ENCODE measurements at regions not wholly inside any gene's neighbourhood (a gene's known extent, or its start where the extent isn't known, plus 50 kb on each side); places are given as distances from the start of the nearest gene placed in this dataset.
"Not testable (repeated sequence)": the region's sequence is repeated elsewhere in the genome, so short reads cannot be mapped to it uniquely, and the experiment has no call there.

DNA sequence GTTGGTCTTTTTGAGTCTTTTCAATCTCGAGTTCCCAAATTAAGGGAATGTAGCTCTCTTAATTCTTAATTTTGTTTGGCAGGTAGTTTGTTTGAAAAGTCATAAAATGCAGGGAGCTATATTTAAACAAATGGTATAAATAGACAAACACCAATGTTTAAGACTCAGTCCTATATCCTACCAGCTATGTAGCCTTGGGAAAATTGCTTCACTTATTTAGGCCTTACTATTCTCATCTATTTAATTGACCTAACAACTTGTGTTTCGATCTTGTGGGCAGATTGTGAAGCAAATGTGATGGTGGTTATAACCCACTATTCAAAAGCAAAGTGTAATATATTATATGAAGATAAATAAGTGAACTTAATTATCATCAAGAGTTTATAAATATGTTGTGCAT lies 167.3 kb upstream of the KCTD3 start:
- DNase-seq, result no peak
- intact Hi-C loops (cut with DNase I), result no loop called here

- intact Hi-C loops (cut with DNase I), result no loop called here
- DNase-seq, result no peak
Measured at GRCh38 chr1:215400741-215401140, 166.4 kb upstream of the KCTD3 start.

GRCh38 chr1:215402147-215402546 lies 165.0 kb upstream of the KCTD3 start:
- no peak for DNase-seq

DNA sequence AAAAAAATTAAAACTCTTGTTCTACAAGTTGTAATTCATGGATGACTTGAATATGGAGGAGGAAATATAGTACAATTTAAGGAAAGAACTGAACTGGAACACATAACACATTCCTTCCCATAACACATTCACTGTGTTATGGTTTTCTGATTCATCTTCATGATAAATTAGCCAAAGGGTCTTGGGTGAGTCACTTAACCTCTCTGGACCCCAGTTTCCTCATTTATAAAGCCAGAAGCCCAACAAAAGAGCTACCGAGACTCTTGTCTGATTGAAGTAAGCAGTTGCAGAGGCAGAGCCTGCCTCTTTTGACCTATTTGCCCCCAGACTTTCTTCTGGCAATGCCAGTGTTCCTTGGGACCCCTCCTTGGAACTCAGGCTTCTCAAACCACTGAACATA lies 161.9 kb upstream of the KCTD3 start:
- no peak for DNase-seq
- intact Hi-C loops (cut with DNase I), result no loop called here

More at GRCh38 chr1:215402147-215402546, 165.0 kb upstream of the KCTD3 start:
- intact Hi-C loops (cut with DNase I), result no loop called here

- intact Hi-C loops (cut with DNase I), result no loop called here
- DNase-seq, result no peak
Measured at GRCh38 chr1:215406927-215407326, 160.2 kb upstream of the KCTD3 start.

DNA sequence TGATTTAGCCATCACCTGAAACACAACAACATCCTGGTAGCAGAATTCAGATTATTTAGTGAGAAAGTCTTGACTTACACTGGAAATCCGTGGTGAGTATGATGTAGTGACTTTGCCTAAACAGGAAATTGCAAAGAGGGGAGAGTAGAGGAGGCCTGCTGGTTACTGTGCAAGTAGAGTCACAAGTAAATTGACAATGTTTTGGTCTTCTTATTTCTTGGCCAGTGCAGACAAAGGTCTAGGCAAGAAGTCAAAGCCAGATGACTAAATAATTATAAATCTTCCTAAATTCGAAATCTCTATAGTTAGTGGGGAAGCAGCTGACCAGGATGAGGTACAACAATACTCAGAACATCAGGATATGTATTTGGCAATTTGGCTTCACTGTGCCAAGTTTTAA lies 159.5 kb upstream of the KCTD3 start:
- DNase-seq, result no peak
- intact Hi-C loops (cut with DNase I), result no loop called here

GRCh38 chr1:215409546-215409945 lies 157.6 kb upstream of the KCTD3 start:
- DNase-seq; intact Hi-C loops (cut with DNase I): not testable (repeated sequence)

GRCh38 chr1:215415521-215415920 lies 151.6 kb upstream of the KCTD3 start:
- intact Hi-C loops (cut with DNase I); DNase-seq: not testable (repeated sequence)

DNA sequence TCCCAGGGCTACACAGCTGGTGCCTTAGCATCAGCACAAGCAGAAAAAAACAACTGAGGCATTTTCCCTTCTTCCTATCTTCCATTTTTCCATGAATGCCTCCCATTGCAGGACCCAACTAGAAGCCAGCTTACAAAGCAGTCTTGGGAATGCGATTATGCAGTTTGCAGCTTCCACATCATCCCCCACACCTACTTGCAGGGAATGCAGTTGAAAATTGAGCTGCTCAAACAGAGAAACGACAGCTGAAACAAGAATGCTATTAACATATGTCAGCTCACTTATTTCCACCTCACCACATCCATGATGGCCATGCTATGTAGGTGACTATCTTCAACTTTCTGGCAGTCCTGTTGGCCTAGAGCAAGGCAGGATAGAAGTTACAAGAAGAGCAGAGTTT lies 150.6 kb upstream of the KCTD3 start:
- intact Hi-C loops (cut with DNase I), result no loop called here
- no peak for DNase-seq

DNA sequence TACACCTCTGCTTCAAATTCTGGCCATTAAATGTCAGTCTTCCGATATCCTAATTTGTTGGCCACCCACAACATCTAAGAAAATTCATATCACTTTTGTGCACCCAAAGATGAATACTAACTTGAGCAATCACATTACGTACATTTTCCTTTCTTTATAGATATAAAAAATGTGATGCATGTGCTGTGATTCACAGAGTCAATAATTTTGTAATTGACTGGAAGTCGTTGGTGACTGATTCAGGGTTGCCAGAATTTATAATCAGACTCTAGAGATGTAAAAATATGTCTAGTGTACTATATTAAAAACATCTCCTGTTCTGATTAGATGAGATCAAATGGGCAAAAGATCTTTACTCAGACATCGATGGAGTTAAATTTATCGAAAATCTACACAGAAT lies 150.0 kb upstream of the KCTD3 start:
- DNase-seq, result no peak
- intact Hi-C loops (cut with DNase I), result no loop called here

- intact Hi-C loops (cut with DNase I), result no loop called here
- no peak for DNase-seq
Measured at GRCh38 chr1:215418876-215419447, 148.1 kb upstream of the KCTD3 start.

DNA sequence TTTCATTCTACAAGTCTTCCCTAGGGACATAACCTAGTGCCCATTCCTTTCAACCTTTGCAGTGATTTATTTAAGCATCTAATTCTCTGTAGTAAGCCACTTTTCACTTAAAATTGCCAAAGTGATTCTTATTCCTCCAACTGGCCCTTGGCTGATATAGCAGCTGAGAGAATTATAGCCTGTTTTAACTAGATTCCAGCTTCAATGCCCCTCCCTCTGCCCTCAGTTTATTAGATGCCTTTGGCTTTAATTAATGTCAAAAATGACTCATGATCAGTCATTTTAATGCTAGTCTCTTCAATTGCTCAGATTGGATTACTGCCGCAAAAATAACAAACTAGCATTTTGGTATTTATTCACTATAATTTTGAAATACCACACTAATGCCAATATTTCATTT lies 145.4 kb upstream of the KCTD3 start:
- intact Hi-C loops (cut with DNase I), result no loop called here
- DNase-seq, result no peak

DNA sequence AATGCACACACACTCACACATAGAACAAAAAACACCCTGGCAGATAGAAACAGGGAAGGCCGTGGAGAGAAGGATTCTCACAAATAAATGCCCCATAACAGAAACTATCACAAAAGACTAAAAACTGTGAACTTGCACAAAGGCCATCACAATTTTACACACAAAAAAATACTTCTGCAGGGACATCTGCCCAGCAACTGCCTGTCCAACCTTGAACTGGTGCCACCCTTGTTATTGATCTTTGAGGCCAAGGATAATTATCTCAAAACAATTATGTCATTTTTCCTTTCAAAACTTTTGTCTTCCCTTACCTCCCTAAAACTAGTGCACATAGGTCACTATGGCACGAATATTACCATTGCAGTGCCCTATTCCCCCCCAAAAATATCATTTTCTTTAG lies 143.8 kb upstream of the KCTD3 start:
- DNase-seq, result no peak
- intact Hi-C loops (cut with DNase I), result no loop called here

DNA sequence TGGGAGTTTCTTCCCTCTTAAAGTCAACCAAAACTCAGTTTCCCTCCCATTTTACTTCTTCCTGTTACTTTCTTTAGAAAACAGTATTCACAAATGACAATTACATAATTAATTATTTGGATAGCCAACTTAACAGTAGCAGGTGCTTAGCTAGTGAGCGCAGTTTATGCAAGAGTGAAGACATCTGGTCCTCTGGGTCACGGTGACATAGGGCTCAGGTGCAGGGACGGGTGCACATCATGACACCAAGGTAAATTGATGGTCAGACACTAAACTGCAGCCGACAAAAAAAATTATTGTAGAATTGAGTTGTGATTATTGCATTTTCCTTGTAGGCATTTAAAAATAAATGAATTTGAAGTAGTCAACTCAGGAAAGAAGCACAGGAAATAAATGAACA lies 142.0 kb upstream of the KCTD3 start:
- DNase-seq, result peak in 1 of 10 donors; percentile 41
- intact Hi-C loops (cut with DNase I), result no loop called here

GRCh38 chr1:215426101-215426500 lies 141.0 kb upstream of the KCTD3 start:
- intact Hi-C loops (cut with DNase I), result no loop called here
- no peak for DNase-seq

GRCh38 chr1:215432483-215433227 lies 134.4 kb upstream of the KCTD3 start:
- intact Hi-C loops (cut with DNase I), result not testable (repeated sequence)
- DNase-seq, result peak in 2 of 10 donors; percentile 49 to 73

- intact Hi-C loops (cut with DNase I), result no loop called here
- peak in 2 of 10 donors; percentile 51 for DNase-seq
Measured at GRCh38 chr1:215433237-215433636, 133.9 kb upstream of the KCTD3 start.

- DNase-seq, result no peak
- intact Hi-C loops (cut with DNase I), result no loop called here
Measured at GRCh38 chr1:215439549-215439948, 127.6 kb upstream of the KCTD3 start.

GRCh38 chr1:215444715-215445414 lies 122.2 kb upstream of the KCTD3 start:
- intact Hi-C loops (cut with DNase I), result no loop called here
- DNase-seq, result peak in 1 of 10 donors; percentile 61

GRCh38 chr1:215448014-215448413 lies 119.1 kb upstream of the KCTD3 start:
- intact Hi-C loops (cut with DNase I); DNase-seq: not testable (repeated sequence)

DNA sequence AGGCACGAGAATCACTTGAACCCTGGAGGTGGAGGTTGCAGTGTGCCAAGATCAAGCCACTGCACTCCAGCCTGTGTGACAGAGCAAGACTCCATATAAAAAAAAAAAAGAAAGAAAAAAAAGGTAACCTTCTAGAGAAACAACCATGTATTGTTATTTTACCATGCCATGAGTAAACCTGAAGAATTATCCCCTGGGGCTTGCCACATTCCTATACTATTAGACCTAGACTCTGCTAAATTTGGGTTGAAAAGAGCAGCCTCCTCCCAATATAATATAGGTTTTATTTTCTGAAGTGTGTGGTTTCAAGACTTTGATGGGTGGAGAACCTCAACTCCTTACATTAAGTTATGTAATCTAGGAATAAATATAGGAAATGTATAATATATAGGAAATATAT lies 118.0 kb upstream of the KCTD3 start:
- intact Hi-C loops (cut with DNase I), result not testable (repeated sequence)

GRCh38 chr1:215453440-215453839 lies 113.7 kb upstream of the KCTD3 start:
- DNase-seq, result no peak
- intact Hi-C loops (cut with DNase I), result no loop called here

More for the DNA sequence above, 118.0 kb upstream of the KCTD3 start:
- not testable (repeated sequence) for DNase-seq
